GM13976 (cell line): ENCODE measurements at regions not wholly inside any gene's neighbourhood (a gene's known extent, or its start where the extent isn't known, plus 50 kb on each side); places are given as distances from the start of the nearest gene placed in this dataset.

ENCODE experiments used
- DNase-seq: peaks from one replicate; pipeline ENCODE4 v3.0.0; 2012; ENCODE audit warnings: low spot score
- CTCF ChIP-seq: IDR thresholded peaks from 2 replicates; pipeline ENCODE4 v1.5.1; 2012; ENCODE audit warnings: borderline replicate concordance, mild to moderate bottlenecking; ENCODE audit not compliant: insufficient read depth; ENCODE audit errors: extremely low read depth, missing control alignments, control extremely low read depth
- in situ Hi-C: fragments of 300-500 bp; cut with MboI; formaldehyde crosslinking; loops from one replicate; pipeline ENCODE4 v1.12.0; 2022; ENCODE audit warnings: low sequenced_read_pairs, mixed read lengths, inconsistent platforms; ENCODE audit not compliant: unreplicated experiment

DNA sequence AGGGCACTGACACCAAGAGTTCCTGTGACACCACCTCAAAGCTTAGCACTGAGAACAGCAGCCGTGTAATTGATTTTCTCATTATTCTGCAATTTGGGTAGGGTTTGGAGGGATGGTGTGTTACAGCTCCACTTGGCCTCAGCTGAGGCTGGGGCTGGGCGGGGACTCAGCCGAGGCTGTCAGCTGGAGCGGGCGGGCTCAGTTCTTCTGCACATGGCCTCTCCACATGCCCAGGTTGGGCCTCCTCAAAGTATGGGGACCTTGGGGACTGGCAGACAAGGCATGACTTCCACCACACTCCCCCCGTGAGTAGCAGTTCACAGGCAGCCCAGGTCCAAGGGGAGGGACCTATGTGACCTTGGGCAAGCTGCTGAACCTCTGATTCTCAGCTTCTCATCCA is 171.5 kb downstream of the IRF8 start:
- TF ChIP-seq CTCF, result no peak
- DNase-seq, result no peak
- in situ Hi-C loops, result no loop called here

DNA sequence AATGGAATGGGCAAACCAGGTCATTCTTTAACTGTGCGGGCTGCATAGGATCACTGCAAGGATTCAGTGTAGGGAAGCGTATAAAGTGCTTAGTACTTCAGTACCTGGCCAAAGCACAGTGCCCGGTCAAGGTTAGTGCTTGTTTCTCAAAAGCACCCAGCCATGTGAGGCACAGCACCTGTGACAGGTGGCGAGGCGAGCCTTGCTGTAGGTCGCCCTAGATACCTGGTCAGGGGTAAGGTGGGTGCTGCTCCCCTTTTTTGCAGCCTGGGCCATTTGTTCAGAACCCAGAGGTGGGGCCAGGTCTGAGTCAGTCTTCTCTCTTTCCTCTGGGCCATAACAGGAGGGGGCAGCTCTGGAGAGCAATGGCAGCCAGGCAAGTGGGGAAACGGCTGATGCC is 172.0 kb downstream of the IRF8 start:
- TF ChIP-seq CTCF, result no peak
- no peak for DNase-seq
- in situ Hi-C loops, result no loop called here

- TF ChIP-seq CTCF, result no peak
- in situ Hi-C loops, result no loop called here
- no peak for DNase-seq
Observed at GRCh38 chr16:86071611-86072240, 172.8 kb downstream of the IRF8 start.

DNA sequence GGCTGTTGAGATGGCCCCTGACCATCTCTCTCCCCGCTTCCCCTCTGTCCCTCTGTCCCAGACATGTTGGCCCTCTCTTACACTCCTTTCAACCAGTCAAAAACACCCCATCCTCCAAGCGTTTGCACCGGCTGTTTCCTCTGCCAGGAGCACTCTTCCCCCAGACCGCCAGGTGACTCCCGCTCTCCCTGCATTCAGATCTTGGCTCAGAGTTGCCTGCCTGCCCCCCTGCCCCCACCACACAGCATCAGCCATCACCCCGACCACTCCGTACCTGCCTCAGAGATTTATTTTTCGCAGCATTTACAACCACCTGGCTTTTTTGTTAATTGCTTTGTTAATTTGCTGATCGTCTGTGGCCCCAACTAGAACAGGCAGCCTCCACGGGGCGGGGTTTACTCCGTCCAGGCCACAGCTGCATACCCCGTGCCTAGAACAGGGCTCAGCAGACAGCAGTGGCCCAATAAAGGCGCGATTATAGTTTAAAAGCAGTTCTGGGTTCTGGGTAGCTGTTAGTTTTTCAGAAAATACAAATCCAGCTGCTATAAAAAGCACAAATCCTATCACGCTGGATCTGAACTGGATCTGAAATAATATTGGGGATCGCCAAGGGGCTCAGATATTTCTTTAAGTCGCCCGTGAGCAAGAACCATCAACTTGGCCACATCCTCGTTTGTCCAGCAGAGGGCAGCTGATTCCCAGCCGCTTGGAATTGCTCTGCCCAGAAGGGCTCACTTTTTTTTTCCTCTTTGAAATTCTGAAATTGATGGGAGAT is 173.6 kb downstream of the IRF8 start:
- peak; percentile 74 for TF ChIP-seq CTCF
- in situ Hi-C loops, result no loop called here
- DNase-seq, result peak; percentile 83

DNA sequence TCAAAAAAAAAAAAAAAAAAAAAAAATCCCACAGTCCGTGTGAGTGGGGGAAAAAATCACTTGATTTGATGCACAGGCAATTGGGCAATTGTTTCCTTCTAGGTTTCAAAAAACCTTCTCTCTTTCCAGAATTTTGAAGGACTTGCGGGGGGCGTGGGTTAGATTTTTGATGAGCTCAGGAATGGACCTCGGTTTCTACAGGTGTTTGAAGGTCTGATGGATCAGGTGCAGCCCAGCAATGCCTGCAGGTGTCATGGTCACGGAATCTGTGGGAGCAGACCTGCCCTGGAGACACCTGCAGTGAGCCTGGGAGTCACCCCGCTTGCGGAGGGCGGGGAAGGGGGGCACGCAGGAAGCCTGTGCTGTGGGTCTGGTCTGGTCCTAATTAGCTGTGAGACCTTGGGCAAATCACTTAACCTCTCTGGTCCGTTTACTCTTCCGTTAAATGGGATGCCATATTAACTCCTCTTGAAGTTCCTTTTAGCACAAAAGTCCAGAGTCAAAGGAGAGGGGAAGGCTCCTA is 174.2 kb downstream of the IRF8 start:
- in situ Hi-C loops, result no loop called here
- DNase-seq, result no peak
- no peak for TF ChIP-seq CTCF

DNA sequence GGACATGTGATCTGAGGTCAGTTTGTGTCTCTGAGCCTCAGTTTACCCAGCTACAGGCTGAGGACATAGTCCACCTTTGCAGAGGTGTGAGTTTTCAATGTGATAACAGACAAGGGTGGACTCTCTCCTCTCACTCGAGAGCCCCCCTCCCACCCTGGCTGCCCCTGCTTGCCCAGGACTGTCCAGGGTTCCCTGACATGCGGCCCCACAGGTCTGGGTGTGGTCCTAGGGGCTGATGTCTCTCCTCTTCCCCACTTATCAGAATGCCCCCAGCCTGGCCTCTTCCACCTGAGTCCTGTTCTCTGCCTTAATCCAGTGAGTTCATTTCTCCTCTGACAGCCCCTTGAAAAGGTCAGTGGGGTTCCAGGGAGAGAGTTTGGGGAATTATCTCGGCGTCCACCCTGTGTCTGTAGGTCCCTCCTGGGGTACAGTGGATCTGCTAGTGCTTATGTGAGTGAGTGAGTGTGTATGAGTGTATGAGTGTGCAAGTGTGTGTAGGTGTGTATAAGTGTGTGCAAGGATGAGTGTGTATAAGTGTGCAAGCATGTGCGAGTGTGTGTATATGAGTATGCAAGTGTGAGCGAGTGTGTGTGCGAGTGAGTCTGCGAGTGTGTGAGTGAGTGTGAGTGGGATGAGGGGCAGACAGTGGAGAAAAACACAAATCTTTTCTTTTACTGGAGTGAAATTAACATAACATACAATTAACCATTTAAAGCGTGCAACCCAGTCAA is 175.0 kb downstream of the IRF8 start:
- in situ Hi-C loops, result no loop called here
- no peak for DNase-seq
- TF ChIP-seq CTCF, result no peak
